ENCODE measurements at regions not wholly inside any gene's neighbourhood (a gene's known extent, or its start where the extent isn't known, plus 50 kb on each side); places are given as distances from the start of the nearest gene placed in this dataset.

DNA sequence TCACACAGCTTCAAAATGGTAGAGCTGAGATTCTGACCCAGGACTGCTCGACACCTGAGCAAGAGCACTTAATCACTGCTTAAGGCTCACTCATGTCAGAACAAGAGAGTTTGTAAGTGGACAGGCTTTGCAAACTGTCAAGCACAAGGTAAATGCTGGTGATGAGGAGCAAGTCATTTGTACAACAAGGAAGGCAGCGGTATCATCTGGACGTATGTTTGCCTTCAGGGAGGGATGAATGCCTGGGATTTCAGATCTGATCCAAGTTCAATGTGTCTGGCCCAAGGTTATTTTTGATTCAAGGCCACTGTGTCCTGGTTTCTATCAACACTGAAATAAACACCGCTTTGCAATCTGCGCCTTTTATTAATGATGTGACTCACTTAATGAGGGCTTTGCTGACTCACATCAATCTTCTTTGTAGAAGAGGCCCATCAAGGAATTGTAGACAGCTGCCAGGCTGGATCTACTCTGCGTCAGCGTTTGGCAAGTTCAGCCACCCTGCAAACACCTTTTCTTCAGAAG is 174.4 kb upstream of the HS3ST3A1 start:
- H3K4me3 ChIP-seq: no peak overlapping the region
- no peaks in the 10 kb centered on the region for H3K36me3 ChIP-seq
- intact Hi-C loops (cut with DNase I; ENCODE audit: low total_unique reads): no loop called here
- no peaks in the 10 kb centered on the region for H3K4me1 ChIP-seq
- H3K27ac ChIP-seq: no peak overlapping the region
- H3K9me3 ChIP-seq: peaks cover 0 to 25% (median 7%) of the 10 kb centered on the region in 8 donors
- no peaks in the 10 kb centered on the region for H3K27me3 ChIP-seq (replicated peaks in 1 of 7)
- 54 to 85% (median 79%) methylated on average over 7 of the region's 7 CpGs for WGBS, 5 donors
- DNase-seq: no peak
- TF ChIP-seq, protein P1, sequence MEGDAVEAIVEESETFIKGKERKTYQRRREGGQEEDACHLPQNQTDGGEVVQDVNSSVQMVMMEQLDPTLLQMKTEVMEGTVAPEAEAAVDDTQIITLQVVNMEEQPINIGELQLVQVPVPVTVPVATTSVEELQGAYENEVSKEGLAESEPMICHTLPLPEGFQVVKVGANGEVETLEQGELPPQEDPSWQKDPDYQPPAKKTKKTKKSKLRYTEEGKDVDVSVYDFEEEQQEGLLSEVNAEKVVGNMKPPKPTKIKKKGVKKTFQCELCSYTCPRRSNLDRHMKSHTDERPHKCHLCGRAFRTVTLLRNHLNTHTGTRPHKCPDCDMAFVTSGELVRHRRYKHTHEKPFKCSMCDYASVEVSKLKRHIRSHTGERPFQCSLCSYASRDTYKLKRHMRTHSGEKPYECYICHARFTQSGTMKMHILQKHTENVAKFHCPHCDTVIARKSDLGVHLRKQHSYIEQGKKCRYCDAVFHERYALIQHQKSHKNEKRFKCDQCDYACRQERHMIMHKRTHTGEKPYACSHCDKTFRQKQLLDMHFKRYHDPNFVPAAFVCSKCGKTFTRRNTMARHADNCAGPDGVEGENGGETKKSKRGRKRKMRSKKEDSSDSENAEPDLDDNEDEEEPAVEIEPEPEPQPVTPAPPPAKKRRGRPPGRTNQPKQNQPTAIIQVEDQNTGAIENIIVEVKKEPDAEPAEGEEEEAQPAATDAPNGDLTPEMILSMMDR (IDR thresholded peaks at IDR 0.05 in 8 of 11, conservative IDR thresholded peaks at IDR 0.05 in 3 of 11): no peak
- TF ChIP-seq POLR2AphosphoS5 (IDR thresholded peaks at IDR 0.05): no peak
- TF ChIP-seq POLR2A (IDR thresholded peaks at IDR 0.05): no peak

DNA sequence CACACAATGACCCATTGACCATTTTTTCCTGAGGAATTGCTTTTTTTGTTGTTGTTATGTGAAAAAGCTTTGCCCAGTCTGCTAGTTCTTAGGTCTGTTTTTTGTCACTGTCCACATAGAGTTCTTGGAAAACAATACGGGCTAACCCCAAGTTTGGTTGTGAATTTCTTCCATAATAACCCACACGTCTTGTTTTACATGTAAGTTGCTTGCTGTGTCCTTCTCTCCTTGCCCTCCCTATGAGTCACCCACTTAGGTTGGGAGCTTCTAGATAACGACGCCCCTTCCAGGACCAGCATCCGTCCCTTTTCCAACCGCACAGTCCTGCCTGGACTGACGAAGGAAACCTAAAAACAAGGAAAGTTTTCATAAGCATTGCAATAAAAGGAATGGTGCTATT is 175.3 kb upstream of the HS3ST3A1 start:
- Histone ChIP-seq H3K4me1 (no peaks in the 10 kb centered on the region), H3K27me3 (replicated peaks in 1 of 7) (no peaks in the 10 kb centered on the region), H3K36me3 (no peaks in the 10 kb centered on the region), H3K27ac (no peak overlapping the region), H3K9me3 (peaks cover 0 to 20% (median 7%) of the 10 kb centered on the region in 8 donors), H3K4me3 (no peak overlapping the region)
- WGBS, 5 donors: 79 to 94% (median 93%) methylated on average over 7 of the region's 7 CpGs
- intact Hi-C loops (cut with DNase I; ENCODE audit: low total_unique reads): no loop called here
- DNase-seq: no peak
- no peak for TF ChIP-seq POLR2A (IDR thresholded peaks at IDR 0.05)
- no peak for TF ChIP-seq POLR2AphosphoS5 (IDR thresholded peaks at IDR 0.05)
- TF ChIP-seq, protein P1 (IDR thresholded peaks at IDR 0.05 in 8 of 11, conservative IDR thresholded peaks at IDR 0.05 in 3 of 11): no peak

DNA sequence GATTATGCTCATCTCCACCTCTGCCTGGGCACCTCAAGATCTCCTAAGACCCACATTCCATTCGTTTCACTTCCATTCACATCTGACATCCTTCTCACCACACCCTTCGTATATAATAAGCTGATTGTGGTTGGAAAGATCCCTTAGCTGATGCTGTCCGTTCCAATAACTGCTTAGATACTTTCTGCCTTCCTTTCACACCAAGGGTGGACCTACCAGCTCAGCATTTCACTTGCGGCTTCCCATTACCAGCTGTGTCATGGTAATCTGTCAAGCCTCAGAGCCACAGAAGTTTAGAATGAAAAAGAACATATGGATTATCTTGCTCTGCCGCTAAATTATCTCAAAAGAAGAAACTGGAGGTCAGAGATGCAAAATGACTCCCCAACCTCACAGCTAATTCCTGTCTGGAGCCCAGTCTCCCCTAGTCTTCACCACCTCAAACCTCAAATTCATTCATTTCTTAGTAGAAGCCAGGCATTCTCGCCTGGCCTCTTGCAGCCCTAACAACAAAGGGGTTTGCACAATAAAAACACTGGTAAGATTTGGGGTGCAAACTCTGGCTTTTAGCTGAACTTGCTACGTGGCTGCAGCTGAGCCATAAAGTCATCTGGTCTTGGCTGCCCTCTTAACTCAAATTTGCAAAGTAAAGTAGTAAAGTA is 182.8 kb upstream of the HS3ST3A1 start:
- no peaks in the 10 kb centered on the region for H3K27me3 ChIP-seq (replicated peaks in 1 of 7)
- no peak overlapping the region for H3K27ac ChIP-seq
- 75 to 78% (median 77%) methylated on average over 7 of the region's 7 CpGs for WGBS, 5 donors
- no peaks in the 10 kb centered on the region for H3K36me3 ChIP-seq
- peaks cover 0 to 5% (median under 1%) of the 10 kb centered on the region in 8 donors for H3K9me3 ChIP-seq
- intact Hi-C loops (cut with DNase I; ENCODE audit: low total_unique reads): no loop called here
- no peak for DNase-seq
- no peak overlapping the region for H3K4me3 ChIP-seq
- H3K4me1 ChIP-seq: no peaks in the 10 kb centered on the region
- TF ChIP-seq POLR2AphosphoS5 (IDR thresholded peaks at IDR 0.05) (no peak), POLR2A (IDR thresholded peaks at IDR 0.05) (no peak)
- TF ChIP-seq, protein P1 (IDR thresholded peaks at IDR 0.05 in 8 of 11, conservative IDR thresholded peaks at IDR 0.05 in 3 of 11): no peak

DNA sequence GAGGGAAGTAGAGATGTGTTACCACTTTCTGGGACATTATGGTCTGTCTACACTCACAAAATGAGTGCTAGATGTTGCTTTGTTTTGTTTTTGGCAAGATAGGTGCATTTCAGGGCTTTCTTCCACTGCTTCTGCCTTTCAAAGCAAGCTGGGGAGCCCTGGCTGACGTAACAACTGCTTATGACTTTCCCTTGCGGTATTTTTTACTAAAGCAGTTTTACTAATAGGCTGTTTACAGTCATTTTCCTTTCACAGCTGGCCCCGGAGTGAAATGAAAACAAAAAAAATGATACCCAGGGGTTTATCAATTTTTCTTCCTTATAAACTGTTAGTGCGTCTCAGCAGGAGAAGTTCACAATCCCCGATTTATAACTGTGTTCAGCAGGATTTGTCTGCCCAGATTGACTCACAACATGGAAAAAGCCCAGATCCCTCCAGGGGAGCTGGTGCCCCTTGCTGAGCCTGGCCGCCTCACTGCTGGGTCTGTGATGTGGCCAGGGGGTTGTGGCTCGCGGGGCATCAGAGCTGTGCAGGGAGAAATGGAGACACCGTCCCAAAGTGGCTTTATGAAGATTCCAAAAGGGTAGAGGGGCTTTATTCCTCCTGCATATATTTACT is 184.4 kb upstream of the HS3ST3A1 start:
- no peaks in the 10 kb centered on the region for H3K36me3 ChIP-seq
- no peak overlapping the region for H3K27ac ChIP-seq
- H3K4me3 ChIP-seq: no peak overlapping the region
- TF ChIP-seq, protein P1 (IDR thresholded peaks at IDR 0.05 in 8 of 11, conservative IDR thresholded peaks at IDR 0.05 in 3 of 11): no peak
- TF ChIP-seq POLR2A (IDR thresholded peaks at IDR 0.05) (no peak), POLR2AphosphoS5 (IDR thresholded peaks at IDR 0.05) (no peak)
- WGBS, 5 donors: 84 to 93% (median 89%) methylated on average over 9 of the region's 9 CpGs
- intact Hi-C loops (cut with DNase I; ENCODE audit: low total_unique reads): no loop called here
- no peaks in the 10 kb centered on the region for H3K27me3 ChIP-seq (replicated peaks in 1 of 7)
- H3K9me3 ChIP-seq: peaks cover 0 to 11% (median 0%) of the 10 kb centered on the region in 8 donors
- H3K4me1 ChIP-seq: no peaks in the 10 kb centered on the region
- DNase-seq: no peak
